Calu3 (cell line): ENCODE measurements at regions not wholly inside any gene's neighbourhood (a gene's known extent, or its start where the extent isn't known, plus 50 kb on each side); places are given as distances from the start of the nearest gene placed in this dataset.

Experiments
- BruUV-seq: library from RNA; stranded (reverse); fragments of 400-500 nt; replicated peaks from 2 replicates; lab custom pipeline; 2021; lab: Mats Ljungman, UMichigan
- CTCF ChIA-PET: fragments of 300-600 bp; sonication (Branson Sonifier 250); formaldehyde crosslinking; loops from one replicate; lab custom pipeline; 2022; ENCODE audit warnings: antibody characterized with exemption; lab: Charles Lee
- DNase-seq: peaks from one replicate; pipeline ENCODE4 v3.0.0; 2022
- H3K27ac Mint-ChIP-seq: one replicate; pipeline ENCODE4 v1.8.0; 2022; ENCODE audit warnings: mixed read lengths; ENCODE audit not compliant: unreplicated experiment
- H3K27me3 Mint-ChIP-seq: one replicate; pipeline ENCODE4 v1.8.0; 2022; ENCODE audit warnings: mixed read lengths; ENCODE audit not compliant: unreplicated experiment
- H3K36me3 Mint-ChIP-seq: one replicate; pipeline ENCODE4 v1.8.0; 2022; ENCODE audit warnings: mild to moderate bottlenecking, moderate library complexity, mixed read lengths; ENCODE audit not compliant: insufficient read depth, unreplicated experiment
- H3K4me1 Mint-ChIP-seq: one replicate; pipeline ENCODE4 v1.8.0; 2022; ENCODE audit warnings: mild to moderate bottlenecking, low read depth, mixed read lengths; ENCODE audit not compliant: unreplicated experiment
- H3K4me3 Mint-ChIP-seq: one replicate; pipeline ENCODE4 v1.8.0; 2022; ENCODE audit warnings: mild to moderate bottlenecking, low read depth, moderate library complexity, mixed read lengths; ENCODE audit not compliant: unreplicated experiment
- H3K9me3 Mint-ChIP-seq: one replicate; pipeline ENCODE4 v1.8.0; 2022; ENCODE audit warnings: low read depth, mixed read lengths; ENCODE audit not compliant: unreplicated experiment
- intact Hi-C: fragments of 100-400 bp; cut with micrococcal nuclease; formaldehyde crosslinking; loops from one replicate; pipeline ENCODE4 v1.10.0; 2022; ENCODE audit not compliant: unreplicated experiment
- TF ChIP-seq, protein P1 (sequence below): fragments of 200-600 bp; IDR thresholded peaks from one replicate; pipeline ENCODE4 v1.8.0; 2022; ENCODE audit warnings: antibody characterized with exemption; ENCODE audit not compliant: unreplicated experiment

DNA sequence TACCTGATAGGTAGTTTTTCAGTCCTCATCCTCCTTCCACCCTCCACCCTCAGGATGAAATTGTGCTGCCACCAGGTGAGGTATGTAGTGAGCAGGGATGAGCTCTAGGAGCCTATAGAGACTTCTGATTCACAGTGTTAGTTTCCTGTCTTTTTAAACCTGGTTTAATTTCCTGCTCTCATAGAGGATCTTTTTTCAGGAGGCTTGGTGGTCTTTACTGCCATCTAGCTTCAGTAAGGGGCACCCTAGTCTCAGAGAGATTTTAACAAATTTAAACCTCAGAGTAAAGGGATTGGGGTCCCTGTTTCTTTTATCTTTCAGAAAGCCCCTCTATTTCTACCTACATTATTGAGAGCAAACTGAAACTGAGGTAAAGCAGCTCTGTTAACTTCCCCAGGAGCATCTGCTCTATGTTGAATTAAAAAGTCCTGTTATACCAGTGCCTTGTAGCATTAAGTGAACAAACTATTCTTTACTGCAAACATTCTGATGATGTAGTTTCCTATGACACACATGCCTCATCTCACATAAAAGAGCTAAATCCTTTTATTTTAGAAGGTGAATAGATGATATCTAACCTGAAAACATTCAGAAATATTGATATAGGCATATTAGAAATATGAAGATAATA is 172.2 kb upstream of the DDHD1 start:
- no peak for DNase-seq
- BruUV-seq = no TSS peak
- CTCF ChIA-PET = interaction anchor here (0.5 kb wide), 1 partner anchor 1026 kb away, joined by 3 read pairs; no protein-coding TSS in a partner anchor
- H3K36me3 Mint-ChIP-seq = no peaks in the 10 kb centered on the region
- H3K4me3 Mint-ChIP-seq = no peak overlapping the region
- H3K9me3 Mint-ChIP-seq = no peaks in the 10 kb centered on the region
- intact Hi-C loops = no loop called here
- peaks cover 30% of the 10 kb centered on the region for H3K27me3 Mint-ChIP-seq
- H3K4me1 Mint-ChIP-seq = no peaks in the 10 kb centered on the region
- H3K27ac Mint-ChIP-seq = no peak overlapping the region
- TF ChIP-seq, protein P1, sequence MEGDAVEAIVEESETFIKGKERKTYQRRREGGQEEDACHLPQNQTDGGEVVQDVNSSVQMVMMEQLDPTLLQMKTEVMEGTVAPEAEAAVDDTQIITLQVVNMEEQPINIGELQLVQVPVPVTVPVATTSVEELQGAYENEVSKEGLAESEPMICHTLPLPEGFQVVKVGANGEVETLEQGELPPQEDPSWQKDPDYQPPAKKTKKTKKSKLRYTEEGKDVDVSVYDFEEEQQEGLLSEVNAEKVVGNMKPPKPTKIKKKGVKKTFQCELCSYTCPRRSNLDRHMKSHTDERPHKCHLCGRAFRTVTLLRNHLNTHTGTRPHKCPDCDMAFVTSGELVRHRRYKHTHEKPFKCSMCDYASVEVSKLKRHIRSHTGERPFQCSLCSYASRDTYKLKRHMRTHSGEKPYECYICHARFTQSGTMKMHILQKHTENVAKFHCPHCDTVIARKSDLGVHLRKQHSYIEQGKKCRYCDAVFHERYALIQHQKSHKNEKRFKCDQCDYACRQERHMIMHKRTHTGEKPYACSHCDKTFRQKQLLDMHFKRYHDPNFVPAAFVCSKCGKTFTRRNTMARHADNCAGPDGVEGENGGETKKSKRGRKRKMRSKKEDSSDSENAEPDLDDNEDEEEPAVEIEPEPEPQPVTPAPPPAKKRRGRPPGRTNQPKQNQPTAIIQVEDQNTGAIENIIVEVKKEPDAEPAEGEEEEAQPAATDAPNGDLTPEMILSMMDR = no peak

DNA sequence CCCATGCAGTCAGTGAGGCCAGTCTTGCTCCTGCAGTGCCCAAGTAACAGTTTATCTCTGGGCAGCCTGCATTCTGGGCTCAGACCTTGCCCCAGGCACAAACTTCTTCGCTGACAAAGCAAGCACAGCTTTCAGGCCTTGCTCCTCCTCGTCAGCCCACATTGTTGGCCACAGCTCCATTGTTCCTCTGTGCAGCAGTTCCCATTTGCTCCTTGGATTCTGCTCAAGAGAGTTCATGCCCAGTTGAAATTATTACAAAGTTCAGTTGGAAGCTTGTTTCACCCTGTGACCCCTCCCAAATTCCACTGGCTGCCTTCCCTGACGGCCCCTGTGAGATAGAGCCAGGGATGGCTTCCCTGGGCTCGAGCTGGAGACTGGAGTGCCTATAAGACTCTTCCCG is 163.4 kb upstream of the DDHD1 start:
- no peak overlapping the region for H3K4me3 Mint-ChIP-seq

DNA sequence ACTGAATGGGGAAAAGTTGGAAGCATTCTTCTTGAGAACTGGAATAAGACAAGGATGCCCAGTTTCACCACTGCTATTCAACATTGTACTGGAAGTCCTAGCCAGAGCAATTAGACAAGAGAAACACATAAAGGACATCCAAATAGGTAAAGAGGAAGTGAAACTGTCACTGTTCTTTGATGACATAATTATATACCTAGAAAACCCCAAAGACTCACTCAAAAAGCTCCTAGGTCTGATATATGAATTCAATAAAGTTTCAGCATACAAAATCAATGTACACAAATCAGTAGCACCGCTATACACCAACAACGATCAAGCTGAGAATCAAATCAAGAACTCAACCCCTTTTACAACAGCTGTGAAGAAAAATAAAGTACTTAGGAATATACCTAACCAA is 157.3 kb upstream of the DDHD1 start:
- H3K27me3 Mint-ChIP-seq = no peaks in the 10 kb centered on the region
- intact Hi-C loops = no loop called here
- no peak for DNase-seq
- H3K9me3 Mint-ChIP-seq = peaks cover 2% of the 10 kb centered on the region
- H3K27ac Mint-ChIP-seq = no peak overlapping the region
- H3K36me3 Mint-ChIP-seq = no peaks in the 10 kb centered on the region
- BruUV-seq = no TSS peak
- no peaks in the 10 kb centered on the region for H3K4me1 Mint-ChIP-seq
- no peak overlapping the region for H3K4me3 Mint-ChIP-seq
- TF ChIP-seq, protein P1 = no peak
- CTCF ChIA-PET = no interaction called here

More for the DNA sequence above, 163.4 kb upstream of the DDHD1 start:
- Mint-ChIP-seq H3K4me1 (no peaks in the 10 kb centered on the region), H3K9me3 (no peaks in the 10 kb centered on the region), H3K27ac (no peak overlapping the region), H3K27me3 (no peaks in the 10 kb centered on the region), H3K36me3 (no peaks in the 10 kb centered on the region)
- BruUV-seq = no TSS peak
- DNase-seq = no peak
- TF ChIP-seq, protein P1 = no peak
- CTCF ChIA-PET = no interaction called here
- intact Hi-C loops = no loop called here

DNA sequence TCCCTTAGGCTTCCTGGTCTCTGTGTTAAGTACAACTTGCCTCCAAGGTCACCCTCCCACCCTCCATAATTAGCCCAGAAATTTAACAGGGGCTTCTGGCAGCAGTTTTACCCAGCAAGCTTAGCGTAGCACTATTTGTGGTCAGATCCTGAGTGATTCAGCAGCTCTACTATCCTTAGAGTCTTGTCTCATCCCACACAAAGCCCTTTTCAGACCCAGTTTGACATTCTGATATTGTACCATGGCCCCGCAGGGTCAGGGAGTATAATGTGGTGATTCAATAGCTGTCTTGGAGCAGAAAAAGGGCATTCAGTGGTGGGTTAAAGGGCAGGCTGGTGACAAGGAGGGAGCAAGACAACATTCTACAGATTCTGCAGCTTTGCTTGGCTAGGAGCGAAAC is 153.8 kb upstream of the DDHD1 start:
- peaks cover 29% of the 10 kb centered on the region for H3K27me3 Mint-ChIP-seq
- no peak overlapping the region for H3K4me3 Mint-ChIP-seq
- H3K27ac Mint-ChIP-seq = no peak overlapping the region
- H3K36me3 Mint-ChIP-seq = no peaks in the 10 kb centered on the region
- CTCF ChIA-PET = interaction anchor here (1.0 kb wide), 2 partner anchors 89 to 1041 kb away, joined by 4 to 7 read pairs; no protein-coding TSS in a partner anchor
- no peaks in the 10 kb centered on the region for H3K4me1 Mint-ChIP-seq
- BruUV-seq = no TSS peak
- peaks cover 2% of the 10 kb centered on the region for H3K9me3 Mint-ChIP-seq
- DNase-seq = no peak
- intact Hi-C loops = loop anchor here (2.0 to 10.0 kb wide), 2 partner anchors 342 to 482 kb away; no protein-coding TSS in a partner anchor
- TF ChIP-seq, protein P1 = no peak
